Fibroblast of mammary gland (primary cell): ENCODE measurements at regions not wholly inside any gene's neighbourhood (a gene's known extent, or its start where the extent isn't known, plus 50 kb on each side); places are given as distances from the start of the nearest gene placed in this dataset.

ENCODE experiments used
- DNase-seq: peaks from one replicate; pipeline ENCODE4 v3.0.0-alpha.2; 2010; ENCODE audit warnings: low read depth
- H3K4me3 ChIP-seq: 2 replicates; pipeline ENCODE4 v1.5.1; 2011; ENCODE audit warnings: low read depth, mild to moderate bottlenecking, low read length, moderate library complexity; ENCODE audit not compliant: control insufficient read depth
- CTCF ChIP-seq: conservative IDR thresholded peaks from 2 replicates; pipeline ENCODE4 v1.5.1; 2011; ENCODE audit warnings: low read depth, low read length, inconsistent platforms; ENCODE audit not compliant: control insufficient read depth, insufficient read depth

GRCh38 chr13:90538063-90538462 is 809.4 kb upstream of the MIR17HG start:
- no peak for DNase-seq
- TF ChIP-seq CTCF, result no peak
- H3K4me3 ChIP-seq, result no peak overlapping the region

GRCh38 chr13:90541346-90541745 is 806.1 kb upstream of the MIR17HG start:
- no peak for TF ChIP-seq CTCF
- DNase-seq, result no peak
- H3K4me3 ChIP-seq, result no peak overlapping the region

GRCh38 chr13:90542959-90543505 is 804.5 kb upstream of the MIR17HG start:
- DNase-seq, result no peak
- TF ChIP-seq CTCF, result no peak
- no peak overlapping the region for H3K4me3 ChIP-seq

GRCh38 chr13:90545070-90545840 is 802.2 kb upstream of the MIR17HG start:
- no peak for DNase-seq
- no peak for TF ChIP-seq CTCF
- no peak overlapping the region for H3K4me3 ChIP-seq

- no peak for TF ChIP-seq CTCF
- H3K4me3 ChIP-seq, result no peak overlapping the region
- DNase-seq, result no peak
Observed at GRCh38 chr13:90547272-90547790, 800.2 kb upstream of the MIR17HG start.

GRCh38 chr13:90551253-90551652 is 796.2 kb upstream of the MIR17HG start:
- no peak for TF ChIP-seq CTCF
- no peak overlapping the region for H3K4me3 ChIP-seq
- DNase-seq, result no peak
